ENCODE measurements at regions not wholly inside any gene's neighbourhood (a gene's known extent, or its start where the extent isn't known, plus 50 kb on each side); places are given as distances from the start of the nearest gene placed in this dataset.
A peak's percentile ranks its signal among the peaks of the same experiment; 100 is the strongest.
"Not testable (repeated sequence)": the region's sequence is repeated elsewhere in the genome, so short reads cannot be mapped to it uniquely, and the experiment has no call there.

DNA sequence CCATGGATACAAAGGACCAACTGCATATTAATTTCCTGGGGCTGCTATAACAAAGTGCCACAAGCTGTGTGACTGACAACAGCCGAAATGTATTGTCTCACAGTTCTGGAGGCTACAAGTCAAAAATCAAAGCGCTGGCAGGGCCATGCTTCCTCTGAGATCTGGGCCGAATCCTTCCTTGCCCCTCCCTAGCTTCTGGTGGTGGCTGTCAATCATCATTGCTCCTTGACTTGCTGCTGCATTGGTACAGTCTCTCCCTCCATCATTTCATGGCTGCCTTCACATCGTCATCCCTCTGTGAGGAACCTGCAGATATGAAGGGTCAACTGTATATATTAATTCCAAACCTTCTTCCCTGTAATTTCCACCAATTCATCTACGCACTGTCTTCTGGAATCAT, 118.3 kb downstream of the EXOC5 start:
- no peak for DNase-seq
- ATAC-seq: no peak
- intact Hi-C loops (cut with DNase I; ENCODE audit: low total_unique reads): no loop called here
- in situ Hi-C loops (cut with MboI; ENCODE audit: low sequenced_read_pairs in 4 of 4): no loop called here
- Histone ChIP-seq H3K4me1 (no peaks in the 10 kb centered on the region), H3K27ac (no peak overlapping the region), H3K9me3 (no peaks in the 10 kb centered on the region), H3K36me3 (no peaks in the 10 kb centered on the region), H3K27me3 (no peaks in the 10 kb centered on the region), H3K4me3 (no peak overlapping the region)
- TF ChIP-seq POLR2A (IDR thresholded peaks at IDR 0.05): no peak
- TF ChIP-seq, protein P1, sequence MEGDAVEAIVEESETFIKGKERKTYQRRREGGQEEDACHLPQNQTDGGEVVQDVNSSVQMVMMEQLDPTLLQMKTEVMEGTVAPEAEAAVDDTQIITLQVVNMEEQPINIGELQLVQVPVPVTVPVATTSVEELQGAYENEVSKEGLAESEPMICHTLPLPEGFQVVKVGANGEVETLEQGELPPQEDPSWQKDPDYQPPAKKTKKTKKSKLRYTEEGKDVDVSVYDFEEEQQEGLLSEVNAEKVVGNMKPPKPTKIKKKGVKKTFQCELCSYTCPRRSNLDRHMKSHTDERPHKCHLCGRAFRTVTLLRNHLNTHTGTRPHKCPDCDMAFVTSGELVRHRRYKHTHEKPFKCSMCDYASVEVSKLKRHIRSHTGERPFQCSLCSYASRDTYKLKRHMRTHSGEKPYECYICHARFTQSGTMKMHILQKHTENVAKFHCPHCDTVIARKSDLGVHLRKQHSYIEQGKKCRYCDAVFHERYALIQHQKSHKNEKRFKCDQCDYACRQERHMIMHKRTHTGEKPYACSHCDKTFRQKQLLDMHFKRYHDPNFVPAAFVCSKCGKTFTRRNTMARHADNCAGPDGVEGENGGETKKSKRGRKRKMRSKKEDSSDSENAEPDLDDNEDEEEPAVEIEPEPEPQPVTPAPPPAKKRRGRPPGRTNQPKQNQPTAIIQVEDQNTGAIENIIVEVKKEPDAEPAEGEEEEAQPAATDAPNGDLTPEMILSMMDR (IDR thresholded peaks at IDR 0.05 in 4 of 5, conservative IDR thresholded peaks at IDR 0.05 in 1 of 5): no peak

DNA sequence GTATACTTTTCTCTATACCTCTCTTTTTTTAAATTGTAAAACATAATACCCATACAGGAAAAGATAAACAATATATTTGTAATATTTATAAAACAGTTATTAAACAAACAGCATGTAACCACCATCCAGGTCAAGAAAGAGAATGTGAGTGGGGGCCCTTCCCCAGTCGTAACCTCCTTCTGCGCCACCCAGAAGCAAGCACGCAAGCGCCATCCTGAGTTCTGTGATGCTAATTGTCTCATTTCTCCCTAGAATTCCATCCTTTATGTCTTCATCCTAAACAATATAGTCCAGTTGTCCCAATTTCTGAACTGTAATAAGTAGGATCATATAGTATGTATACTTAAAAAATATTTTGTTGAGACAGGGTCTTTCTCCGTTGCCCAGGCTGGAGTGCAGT, 129.5 kb downstream of the EXOC5 start:
- Histone ChIP-seq H3K9me3 (no peaks in the 10 kb centered on the region), H3K36me3 (no peaks in the 10 kb centered on the region), H3K27ac (no peak overlapping the region), H3K4me3 (no peak overlapping the region), H3K27me3 (no peaks in the 10 kb centered on the region), H3K4me1 (no peaks in the 10 kb centered on the region)
- in situ Hi-C loops (cut with MboI; ENCODE audit: low sequenced_read_pairs in 4 of 4) (no loop called here), intact Hi-C loops (cut with DNase I; ENCODE audit: low total_unique reads) (no loop called here)
- no peak for TF ChIP-seq POLR2A (IDR thresholded peaks at IDR 0.05)
- TF ChIP-seq, protein P1 (IDR thresholded peaks at IDR 0.05 in 4 of 5, conservative IDR thresholded peaks at IDR 0.05 in 1 of 5): no peak
- DNase-seq (no peak), ATAC-seq (no peak)

DNA sequence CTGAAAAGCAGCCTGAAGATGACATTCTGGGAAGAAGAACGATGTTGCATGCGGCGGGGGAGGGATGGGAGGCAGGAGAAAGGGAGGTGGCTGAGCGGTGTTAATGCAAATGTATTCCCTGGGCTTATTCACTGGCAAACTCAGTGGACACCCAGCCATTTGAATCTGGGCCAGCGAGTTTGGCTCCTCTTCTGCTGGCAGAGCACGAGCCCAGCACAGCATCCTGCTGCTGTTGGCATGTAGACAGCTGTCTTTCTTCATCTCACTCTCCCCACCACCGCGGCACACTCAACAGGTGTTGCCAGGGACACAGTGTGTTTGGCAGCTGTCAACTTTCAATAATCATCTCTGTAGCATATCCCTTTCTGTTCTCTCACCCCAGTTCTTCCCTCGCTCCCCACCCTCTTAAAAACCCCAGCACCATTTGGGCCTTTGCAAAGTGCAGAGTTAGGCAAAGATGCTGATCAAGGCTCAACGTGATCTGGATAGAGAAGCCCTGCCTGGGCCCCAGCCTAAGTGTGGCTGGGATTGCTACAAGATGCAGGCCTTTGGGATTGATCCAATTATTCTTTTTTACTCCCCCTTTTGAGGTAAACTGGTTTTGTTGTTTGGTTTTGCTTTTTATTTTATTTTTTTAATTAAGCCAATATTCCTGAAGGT, 131.9 kb downstream of the EXOC5 start:
- Histone ChIP-seq H3K36me3 (no peaks in the 10 kb centered on the region), H3K27ac (no peak overlapping the region), H3K4me1 (no peaks in the 10 kb centered on the region), H3K9me3 (no peaks in the 10 kb centered on the region), H3K27me3 (no peaks in the 10 kb centered on the region), H3K4me3 (no peak overlapping the region)
- TF ChIP-seq, protein P1 (IDR thresholded peaks at IDR 0.05 in 4 of 5, conservative IDR thresholded peaks at IDR 0.05 in 1 of 5): no peak
- TF ChIP-seq POLR2A (IDR thresholded peaks at IDR 0.05): no peak
- DNase-seq: peak; percentile 10 to 13
- intact Hi-C loops (cut with DNase I; ENCODE audit: low total_unique reads): no loop called here
- in situ Hi-C loops (cut with MboI; ENCODE audit: low sequenced_read_pairs in 4 of 4): no loop called here
- peak in 1 of 2 donors; percentile 50 for ATAC-seq

DNA sequence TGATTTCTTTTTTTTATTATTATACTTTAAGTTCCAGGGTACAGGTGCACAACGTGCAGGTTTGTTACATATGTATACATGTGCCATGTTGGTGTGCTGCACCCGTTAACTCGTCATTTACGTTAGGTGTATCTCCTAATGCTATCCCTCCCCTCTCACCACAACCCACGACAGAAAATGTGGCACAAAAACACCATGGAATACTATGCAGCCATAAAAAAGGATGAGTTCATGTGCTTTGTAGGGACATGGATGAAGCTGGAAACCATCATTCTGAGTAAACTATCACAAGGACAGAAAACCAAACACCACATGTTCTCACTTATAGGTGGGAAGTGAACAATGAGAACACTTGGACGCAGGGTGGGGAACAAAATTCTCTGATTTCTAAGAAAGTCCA, 140.9 kb downstream of the EXOC5 start:
- H3K36me3 ChIP-seq; intact Hi-C loops (cut with DNase I; ENCODE audit: low total_unique reads); H3K4me3 ChIP-seq; H3K4me1 ChIP-seq; H3K9me3 ChIP-seq; in situ Hi-C loops (cut with MboI; ENCODE audit: low sequenced_read_pairs in 4 of 4); ATAC-seq; H3K27ac ChIP-seq; DNase-seq; H3K27me3 ChIP-seq: not testable (repeated sequence)

DNA sequence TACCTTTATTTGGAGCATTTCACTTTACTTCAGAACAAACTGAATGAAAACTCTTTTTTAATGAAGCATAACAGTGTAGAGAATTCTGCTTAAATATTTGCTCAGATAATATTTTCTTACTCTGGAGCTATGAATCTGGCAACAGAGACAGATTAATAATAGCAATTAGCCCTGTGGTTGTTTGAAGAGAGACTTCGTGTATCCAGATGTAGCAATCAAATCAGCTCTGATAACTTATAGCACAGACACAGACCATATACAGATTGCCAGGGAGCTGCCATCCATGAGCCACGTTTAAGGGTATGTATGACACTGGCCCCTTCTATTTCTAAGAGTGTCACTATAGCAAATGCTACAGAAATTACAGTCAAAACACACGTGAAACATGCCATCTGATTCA, 146.6 kb downstream of the EXOC5 start:
- Histone ChIP-seq H3K27ac (no peak overlapping the region), H3K4me3 (no peak overlapping the region), H3K36me3 (no peaks in the 10 kb centered on the region), H3K4me1 (no peaks in the 10 kb centered on the region), H3K9me3 (no peaks in the 10 kb centered on the region), H3K27me3 (no peaks in the 10 kb centered on the region)
- no peak for DNase-seq
- TF ChIP-seq, protein P1 (IDR thresholded peaks at IDR 0.05 in 4 of 5, conservative IDR thresholded peaks at IDR 0.05 in 1 of 5): no peak
- TF ChIP-seq POLR2A (IDR thresholded peaks at IDR 0.05): no peak
- no peak for ATAC-seq
- intact Hi-C loops (cut with DNase I; ENCODE audit: low total_unique reads): no loop called here
- in situ Hi-C loops (cut with MboI; ENCODE audit: low sequenced_read_pairs in 4 of 4): no loop called here

DNA sequence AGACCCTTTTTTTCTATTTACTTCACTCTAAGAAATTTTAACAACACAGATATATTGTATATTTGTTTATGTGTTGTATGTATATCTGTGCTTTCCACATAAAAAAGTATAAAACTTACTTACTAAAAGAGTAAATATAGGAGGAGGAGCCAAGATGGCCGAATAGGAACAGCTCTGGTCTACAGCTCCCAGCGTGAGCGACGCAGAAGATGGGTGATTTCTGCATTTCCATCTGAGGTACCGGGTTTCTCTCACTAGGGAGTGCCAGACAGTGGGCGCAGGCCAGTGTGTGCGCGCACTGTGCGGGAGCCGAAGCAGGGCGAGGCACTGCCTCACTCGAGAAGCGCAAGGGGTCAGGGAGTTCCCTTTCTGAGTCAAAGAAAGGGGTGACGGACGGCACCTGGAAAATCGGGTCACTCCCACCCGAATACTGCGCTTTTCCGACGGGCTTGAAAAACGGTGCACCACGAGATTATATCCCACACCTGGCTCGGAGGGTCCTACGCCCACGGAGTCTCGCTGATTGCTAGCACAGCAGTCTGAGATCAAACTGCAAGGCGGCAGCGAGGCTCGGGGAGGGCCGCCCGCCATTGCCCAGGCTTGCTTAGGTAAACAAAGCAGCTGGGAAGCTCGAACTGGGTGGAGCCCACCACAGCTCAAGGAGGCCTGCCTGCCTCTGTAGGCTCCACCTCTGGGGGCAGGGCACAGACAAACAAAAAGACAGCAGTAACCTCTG, 156.5 kb downstream of the EXOC5 start:
- H3K27me3 ChIP-seq; in situ Hi-C loops (cut with MboI; ENCODE audit: low sequenced_read_pairs in 4 of 4); ATAC-seq; intact Hi-C loops (cut with DNase I; ENCODE audit: low total_unique reads); H3K36me3 ChIP-seq; H3K4me3 ChIP-seq; DNase-seq; H3K9me3 ChIP-seq; H3K27ac ChIP-seq; H3K4me1 ChIP-seq: not testable (repeated sequence)

DNA sequence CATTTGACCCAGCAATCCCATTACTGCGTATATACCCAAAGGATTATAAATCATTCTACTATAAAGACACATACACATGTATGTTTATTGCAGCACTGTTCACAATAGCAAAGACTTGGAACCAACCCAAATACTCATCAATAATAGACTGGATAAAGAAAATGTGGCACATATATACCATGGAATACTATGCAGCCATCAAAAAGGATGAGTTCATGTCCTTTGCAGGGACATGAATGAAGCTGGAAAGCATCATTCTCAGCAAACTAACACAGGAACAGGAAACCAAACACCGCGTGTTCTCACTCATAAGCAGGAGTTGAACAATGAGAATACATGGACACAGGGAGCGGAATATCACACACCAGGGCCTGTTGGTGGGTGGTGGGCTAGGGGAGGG, 158.3 kb downstream of the EXOC5 start:
- H3K4me1 ChIP-seq; H3K4me3 ChIP-seq; H3K9me3 ChIP-seq; ATAC-seq; intact Hi-C loops (cut with DNase I; ENCODE audit: low total_unique reads); in situ Hi-C loops (cut with MboI; ENCODE audit: low sequenced_read_pairs in 4 of 4); DNase-seq; H3K27ac ChIP-seq; H3K27me3 ChIP-seq; H3K36me3 ChIP-seq: not testable (repeated sequence)

All from gastrocnemius medialis (tissue), 4 donors.